HCT116 (cell line): ENCODE measurements at regions not wholly inside any gene's neighbourhood (a gene's known extent, or its start where the extent isn't known, plus 50 kb on each side); places are given as distances from the start of the nearest gene placed in this dataset.

ENCODE experiments used
- ATAC-seq: fragments of 200-7000 bp; cut with Tn5 transposase; 2 replicates; pipeline ENCODE4 v1.9.1; 2020; ENCODE audit warnings: mild to moderate bottlenecking, moderate library complexity
- BruUV-seq: library from RNA; stranded (reverse); fragments of 400-500 nt; replicated peaks from 2 replicates; lab custom pipeline; 2021; lab: Mats Ljungman, UMichigan
- CTCF ChIA-PET: fragments of 300-600 bp; sonication (Branson Sonifier 250); formaldehyde crosslinking; loops from one replicate; lab custom pipeline; 2021; ENCODE audit warnings: antibody characterized with exemption; lab: Charles Lee
- POLR2A ChIA-PET: fragments of 300-600, 350-600 bp; sonication (Branson Sonifier 250); formaldehyde crosslinking; loops from one replicate; lab custom pipeline; 2021; ENCODE audit warnings: antibody characterized with exemption; lab: Charles Lee
- RAD21 ChIA-PET, 2 experiments: fragments of 300-600 bp; sonication (Branson Sonifier 250); formaldehyde crosslinking; loops; one replicate each; lab custom pipeline; 2023; ENCODE audit warnings: low total read pairs in 2 of 2; ENCODE audit not compliant: uncharacterized antibody in 2 of 2, unreplicated experiment in 2 of 2, low non-redundant PET in 1 of 2; lab: Charles Lee
- DNase-seq: peaks from one replicate; pipeline ENCODE4 v3.0.0-alpha.2; 2010; ENCODE audit warnings: low read depth, low spot score
- H2AFZ ChIP-seq: fragments of 200-600 bp; shearing (Covaris generic), sonication (generic); 2 replicates; pipeline ENCODE4 v1.6.1; 2017; ENCODE audit warnings: low read depth, mixed run types, mixed read lengths, antibody characterized with exemption, low read length; ENCODE audit not compliant: poor library complexity, severe bottlenecking
- H3K27ac ChIP-seq: 2 replicates; pipeline ENCODE4 v1.5.1; 2012; ENCODE audit warnings: low read depth, low read length
- H3K27me3 ChIP-seq: fragments of 200-600 bp; sonication (generic); 2 replicates; pipeline ENCODE4 v1.6.1; 2016; ENCODE audit warnings: mixed run types, low read length, mixed read lengths; ENCODE audit not compliant: insufficient read depth
- H3K36me3 ChIP-seq, 2 experiments: fragments of 200-500 bp in 1 of 2; fragments of 200-600 bp in 1 of 2; sonication (Bioruptor generic) in 1 of 2; sonication (generic) in 1 of 2; 2 replicates each; pipeline versions ENCODE4 v1.5.1 to v1.6.1; 2014 to 2016; ENCODE audit warnings: low read length in 2 of 2, inconsistent platforms in 1 of 2, mixed read lengths in 1 of 2, mixed run types in 1 of 2; ENCODE audit not compliant: insufficient read depth in 2 of 2, control insufficient read depth in 1 of 2
- H3K4me1 ChIP-seq, 2 experiments: fragments of 200-600 bp in 1 of 2; sonication (generic) in 1 of 2; 2 replicates each; pipeline versions ENCODE4 v1.5.1 to v1.6.1; 2012 to 2017; ENCODE audit warnings: low read length in 2 of 2, inconsistent platforms in 1 of 2, mild to moderate bottlenecking in 1 of 2, mixed read lengths in 1 of 2, mixed run types in 1 of 2, moderate library complexity in 1 of 2; ENCODE audit not compliant: insufficient read depth in 2 of 2, control insufficient read depth in 1 of 2
- H3K4me2 ChIP-seq: fragments of 200-600 bp; sonication (generic); 2 replicates; pipeline ENCODE4 v1.6.1; 2017; ENCODE audit warnings: mixed run types, low read length, mixed read lengths
- H3K4me3 ChIP-seq, 2 experiments: fragments of 200-600 bp in 1 of 2; sonication (generic) in 1 of 2; replicated peaks in 1 of 2; 2 replicates each; pipeline ENCODE4 v1.5.1; 2011 to 2016; ENCODE audit warnings: low read length in 2 of 2, control low read depth in 1 of 2, low read depth in 1 of 2, mild to moderate bottlenecking in 1 of 2, mixed read lengths in 1 of 2, mixed run types in 1 of 2
- H3K79me2 ChIP-seq: fragments of 200-600 bp; sonication (generic); 2 replicates; pipeline ENCODE4 v1.6.1; 2017; ENCODE audit warnings: mild to moderate bottlenecking, mixed run types, low read length, moderate library complexity, mixed read lengths; ENCODE audit not compliant: insufficient read depth
- H3K9ac ChIP-seq: fragments of 200-600 bp; sonication (generic); 2 replicates; pipeline ENCODE4 v1.6.1; 2016; ENCODE audit warnings: low read length, mixed read lengths
- H3K9me2 ChIP-seq: fragments of 200-600 bp; sonication (generic), shearing (Covaris generic); 2 replicates; pipeline ENCODE4 v1.6.1; 2017; ENCODE audit warnings: mixed run types, mild to moderate bottlenecking, moderate library complexity; ENCODE audit not compliant: insufficient read depth
- H3K9me3 ChIP-seq, 2 experiments: fragments of 200-500 bp in 1 of 2; fragments of 200-600 bp in 1 of 2; sonication (Bioruptor generic) in 1 of 2; sonication (generic) in 1 of 2; 2 replicates each; pipeline ENCODE4 v1.6.1; 2014 to 2017; ENCODE audit warnings: low read length in 2 of 2, mixed read lengths in 2 of 2, inconsistent platforms in 1 of 2, low read depth in 1 of 2, mild to moderate bottlenecking in 1 of 2, mixed run types in 1 of 2, moderate library complexity in 1 of 2; ENCODE audit not compliant: control insufficient read depth in 1 of 2, insufficient read depth in 1 of 2
- H4K20me1 ChIP-seq: fragments of 200-600 bp; sonication (generic), shearing (Covaris generic); 2 replicates; pipeline ENCODE4 v1.6.1; 2017; ENCODE audit warnings: mixed run types, mild to moderate bottlenecking, moderate library complexity; ENCODE audit not compliant: insufficient read depth
- CBX3 ChIP-seq: IDR thresholded peaks from 2 replicates; pipeline ENCODE4 v1.6.1; 2012; ENCODE audit warnings: low read depth
- CEBPB ChIP-seq: IDR thresholded peaks from 2 replicates; pipeline ENCODE4 v1.6.1; 2012; ENCODE audit warnings: low read depth
- EGR1 ChIP-seq: IDR thresholded peaks from 2 replicates; pipeline ENCODE4 v1.6.1; 2012; ENCODE audit warnings: low read depth
- ELF1 ChIP-seq: IDR thresholded peaks from 2 replicates; pipeline ENCODE4 v1.6.1; 2012; ENCODE audit warnings: low read depth, borderline replicate concordance
- EZH2phosphoT487 ChIP-seq: fragments of 200-600 bp; IDR thresholded peaks from 2 replicates; pipeline ENCODE4 v1.6.1; 2018; ENCODE audit warnings: antibody characterized with exemption, borderline replicate concordance
- FOSL1 ChIP-seq: IDR thresholded peaks from 2 replicates; pipeline ENCODE4 v1.6.1; 2012; ENCODE audit warnings: low read depth
- JUND ChIP-seq: IDR thresholded peaks from 2 replicates; pipeline ENCODE4 v1.6.1; 2012
- MAX ChIP-seq: IDR thresholded peaks from 2 replicates; pipeline ENCODE4 v1.6.1; 2012
- POLR2A ChIP-seq: IDR thresholded peaks from 2 replicates; pipeline ENCODE4 v1.7.0; 2011; ENCODE audit warnings: borderline replicate concordance; ENCODE audit not compliant: insufficient read depth, insufficient read length; ENCODE audit errors: extremely low read depth
- POLR2AphosphoS5 ChIP-seq: IDR thresholded peaks from 2 replicates; pipeline ENCODE4 v1.6.1; 2011; ENCODE audit warnings: mild to moderate bottlenecking, low read depth, low read length, moderate library complexity
- REST ChIP-seq: IDR thresholded peaks from 2 replicates; pipeline ENCODE4 v1.6.1; 2012; ENCODE audit warnings: low read depth
- SIN3A ChIP-seq: IDR thresholded peaks from 2 replicates; pipeline ENCODE4 v1.6.1; 2012; ENCODE audit warnings: low read depth
- SP1 ChIP-seq: IDR thresholded peaks from 2 replicates; pipeline ENCODE4 v1.6.1; 2012; ENCODE audit warnings: low read depth
- SRF ChIP-seq: IDR thresholded peaks from 2 replicates; pipeline ENCODE4 v1.6.1; 2012; ENCODE audit warnings: low read depth
- TCF7L2 ChIP-seq: IDR thresholded peaks from 2 replicates; pipeline ENCODE4 v1.7.0; 2011; ENCODE audit warnings: borderline replicate concordance, inconsistent platforms; ENCODE audit not compliant: insufficient read depth, insufficient read length; ENCODE audit errors: extremely low read depth
- YY1 ChIP-seq: IDR thresholded peaks from 2 replicates; pipeline ENCODE4 v1.6.1; 2011; ENCODE audit warnings: low read length, low read depth, moderate library complexity, mild to moderate bottlenecking; ENCODE audit not compliant: insufficient replicate concordance; ENCODE audit errors: extremely low read depth
- ZFX ChIP-seq: fragments of 450-650 bp; IDR thresholded peaks from 2 replicates; pipeline ENCODE4 v1.6.1; 2017
- ZNF274 ChIP-seq: fragments of 200-500 bp; sonication (Bioruptor generic); IDR thresholded peaks from 2 replicates; pipeline ENCODE4 v1.6.1; 2014; ENCODE audit warnings: mild to moderate bottlenecking, low read depth, low read length, inconsistent platforms
- intact Hi-C: fragments of 100-400 bp; cut with micrococcal nuclease; formaldehyde crosslinking; loops from 2 replicates; pipeline ENCODE4 v1.10.0; 2022
- TF ChIP-seq, protein P1 (sequence below): IDR thresholded peaks from 2 replicates; pipeline ENCODE4 v1.6.1; 2012
- TF ChIP-seq, protein P2 (sequence below), 3 experiments: fragments of 200-600 bp in 1 of 3; sonication (generic) in 1 of 3; IDR thresholded peaks in 2 of 3; conservative IDR thresholded peaks in 1 of 3; 2 replicates each; pipeline ENCODE4 v1.5.1; 2012 to 2017; ENCODE audit warnings: low read depth in 2 of 3, low read length in 2 of 3, antibody characterized with exemption in 1 of 3, borderline replicate concordance in 1 of 3, control low read depth in 1 of 3, mild to moderate bottlenecking in 1 of 3, mixed read lengths in 1 of 3, mixed run types in 1 of 3, moderate library complexity in 1 of 3; ENCODE audit not compliant: insufficient read depth in 1 of 3

- TF ChIP-seq CBX3 (no peak), SRF (no peak), YY1 (no peak), ZNF274 (no peak), POLR2A (no peak), POLR2AphosphoS5 (no peak), ELF1 (no peak)
Observed at GRCh38 chr12:41634091-41634490, 446.0 kb downstream of the PDZRN4 start (continued).

DNA sequence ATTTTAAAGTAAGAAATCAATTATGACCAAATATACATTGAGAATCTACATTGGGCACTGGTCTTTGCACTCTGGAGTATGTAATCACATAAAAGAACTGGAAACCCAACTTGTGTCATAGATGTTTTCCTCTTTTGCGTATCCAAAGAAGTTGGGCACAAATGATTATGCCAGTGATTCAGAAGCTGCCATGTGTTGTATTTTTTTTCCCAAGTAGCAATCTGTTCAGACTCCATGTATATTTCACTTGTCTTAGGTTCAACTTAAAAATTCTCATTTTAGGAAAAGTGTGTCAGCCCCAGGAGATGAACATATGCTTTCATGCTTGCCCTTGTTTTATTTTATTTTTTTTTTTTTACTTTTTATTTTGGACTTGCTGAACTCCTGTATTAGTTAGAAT is 441.5 kb downstream of the PDZRN4 start:
- no TSS peak for BruUV-seq
- no peak for TF ChIP-seq POLR2A
- TF ChIP-seq MAX = no peak
- TF ChIP-seq YY1 = no peak
- TF ChIP-seq SRF = no peak
- no peak for TF ChIP-seq CEBPB
- no peak for TF ChIP-seq ELF1
- no peak for TF ChIP-seq TCF7L2
- TF ChIP-seq FOSL1 = no peak
- TF ChIP-seq ZFX = no peak
- no peak for TF ChIP-seq EGR1
- no peak for TF ChIP-seq SP1
- no peak for TF ChIP-seq EZH2phosphoT487
- no peak for TF ChIP-seq CBX3
- TF ChIP-seq, protein P1, sequence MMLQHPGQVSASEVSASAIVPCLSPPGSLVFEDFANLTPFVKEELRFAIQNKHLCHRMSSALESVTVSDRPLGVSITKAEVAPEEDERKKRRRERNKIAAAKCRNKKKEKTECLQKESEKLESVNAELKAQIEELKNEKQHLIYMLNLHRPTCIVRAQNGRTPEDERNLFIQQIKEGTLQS = no peak
- TF ChIP-seq, protein P2, sequence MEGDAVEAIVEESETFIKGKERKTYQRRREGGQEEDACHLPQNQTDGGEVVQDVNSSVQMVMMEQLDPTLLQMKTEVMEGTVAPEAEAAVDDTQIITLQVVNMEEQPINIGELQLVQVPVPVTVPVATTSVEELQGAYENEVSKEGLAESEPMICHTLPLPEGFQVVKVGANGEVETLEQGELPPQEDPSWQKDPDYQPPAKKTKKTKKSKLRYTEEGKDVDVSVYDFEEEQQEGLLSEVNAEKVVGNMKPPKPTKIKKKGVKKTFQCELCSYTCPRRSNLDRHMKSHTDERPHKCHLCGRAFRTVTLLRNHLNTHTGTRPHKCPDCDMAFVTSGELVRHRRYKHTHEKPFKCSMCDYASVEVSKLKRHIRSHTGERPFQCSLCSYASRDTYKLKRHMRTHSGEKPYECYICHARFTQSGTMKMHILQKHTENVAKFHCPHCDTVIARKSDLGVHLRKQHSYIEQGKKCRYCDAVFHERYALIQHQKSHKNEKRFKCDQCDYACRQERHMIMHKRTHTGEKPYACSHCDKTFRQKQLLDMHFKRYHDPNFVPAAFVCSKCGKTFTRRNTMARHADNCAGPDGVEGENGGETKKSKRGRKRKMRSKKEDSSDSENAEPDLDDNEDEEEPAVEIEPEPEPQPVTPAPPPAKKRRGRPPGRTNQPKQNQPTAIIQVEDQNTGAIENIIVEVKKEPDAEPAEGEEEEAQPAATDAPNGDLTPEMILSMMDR (IDR thresholded peaks at IDR 0.05 in 2 of 3, conservative IDR thresholded peaks at IDR 0.05 in 1 of 3; ENCODE audit: borderline replicate concordance in 1 of 3, insufficient read depth in 1 of 3, low read depth in 2 of 3, low read length in 2 of 3) = no peak
- no peak for TF ChIP-seq ZNF274
- no peak for TF ChIP-seq SIN3A
- TF ChIP-seq REST = no peak
- no peak for TF ChIP-seq JUND

More for the DNA sequence above, 441.5 kb downstream of the PDZRN4 start:
- ChIA-PET RAD21 (no interaction called here), CTCF (no interaction called here), POLR2A (no interaction called here)
- H3K4me1 ChIP-seq = no peaks in the 10 kb centered on the region
- no peaks in the 10 kb centered on the region for H3K9me3 ChIP-seq
- H3K4me2 ChIP-seq = no peak overlapping the region
- no peak for ATAC-seq
- H3K79me2 ChIP-seq = no peaks in the 10 kb centered on the region
- H3K27me3 ChIP-seq = no peaks in the 10 kb centered on the region
- intact Hi-C loops = no loop called here
- no peaks in the 10 kb centered on the region for H4K20me1 ChIP-seq
- no peaks in the 10 kb centered on the region for H3K36me3 ChIP-seq
- H3K4me3 ChIP-seq = no peak overlapping the region
- no peaks in the 10 kb centered on the region for H3K9me2 ChIP-seq
- no peak for DNase-seq
- H3K27ac ChIP-seq = no peak overlapping the region
- no peak overlapping the region for H2AFZ ChIP-seq
- H3K9ac ChIP-seq = no peak overlapping the region
